ENCODE measurements at regions not wholly inside any gene's neighbourhood (a gene's known extent, or its start where the extent isn't known, plus 50 kb on each side); places are given as distances from the start of the nearest gene placed in this dataset.

GRCh38 chr9:19999491-20000057, 210.7 kb upstream of the SLC24A2 start:
- peak; percentile 62 for DNase-seq (ENCODE audit: low read depth)

GRCh38 chr9:19998823-19999455, 210.1 kb upstream of the SLC24A2 start:
- DNase-seq (ENCODE audit: low read depth) = no peak

GRCh38 chr9:19998153-19998552, 209.3 kb upstream of the SLC24A2 start:
- DNase-seq (ENCODE audit: low read depth) = no peak

- DNase-seq (ENCODE audit: low read depth) = no peak
Observed at GRCh38 chr9:19995619-19996018, 206.8 kb upstream of the SLC24A2 start.

- no peak for DNase-seq (ENCODE audit: low read depth)
Observed at GRCh38 chr9:19994296-19994695, 205.5 kb upstream of the SLC24A2 start.

- DNase-seq (ENCODE audit: low read depth) = no peak
Observed at GRCh38 chr9:19992556-19992955, 203.7 kb upstream of the SLC24A2 start.

GRCh38 chr9:19989213-19989612, 200.4 kb upstream of the SLC24A2 start:
- DNase-seq (ENCODE audit: low read depth) = no peak

GRCh38 chr9:19988281-19988680, 199.4 kb upstream of the SLC24A2 start:
- DNase-seq (ENCODE audit: low read depth) = no peak

- DNase-seq (ENCODE audit: low read depth) = no peak
Observed at GRCh38 chr9:19985081-19985480, 196.2 kb upstream of the SLC24A2 start.

GRCh38 chr9:19976226-19976625, 187.4 kb upstream of the SLC24A2 start:
- DNase-seq (ENCODE audit: low read depth) = peak; percentile 30

- no peak for DNase-seq (ENCODE audit: low read depth)
Observed at GRCh38 chr9:19975499-19975898, 186.7 kb upstream of the SLC24A2 start.

GRCh38 chr9:19969721-19970120, 180.9 kb upstream of the SLC24A2 start:
- no peak for DNase-seq (ENCODE audit: low read depth)

GRCh38 chr9:19967888-19968459, 179.1 kb upstream of the SLC24A2 start:
- DNase-seq (ENCODE audit: low read depth) = no peak

GRCh38 chr9:19967216-19967887, 178.5 kb upstream of the SLC24A2 start:
- no peak for DNase-seq (ENCODE audit: low read depth)

GRCh38 chr9:19965336-19965735, 176.5 kb upstream of the SLC24A2 start:
- DNase-seq (ENCODE audit: low read depth) = no peak

- DNase-seq (ENCODE audit: low read depth) = no peak
Observed at GRCh38 chr9:19947996-19948395, 159.2 kb upstream of the SLC24A2 start.

- DNase-seq (ENCODE audit: low read depth) = no peak
Observed at GRCh38 chr9:19946441-19947109, 157.7 kb upstream of the SLC24A2 start.

GRCh38 chr9:19941874-19942273, 153.0 kb upstream of the SLC24A2 start:
- DNase-seq (ENCODE audit: low read depth) = no peak

- no peak for DNase-seq (ENCODE audit: low read depth)
Observed at GRCh38 chr9:19940811-19941535, 152.1 kb upstream of the SLC24A2 start.

GRCh38 chr9:19939734-19940278, 151.0 kb upstream of the SLC24A2 start:
- DNase-seq (ENCODE audit: low read depth) = no peak

- DNase-seq (ENCODE audit: low read depth) = no peak
Observed at GRCh38 chr9:19938990-19939733, 150.3 kb upstream of the SLC24A2 start.
